ENCODE measurements at regions not wholly inside any gene's neighbourhood (a gene's known extent, or its start where the extent isn't known, plus 50 kb on each side); places are given as distances from the start of the nearest gene placed in this dataset.

DNA sequence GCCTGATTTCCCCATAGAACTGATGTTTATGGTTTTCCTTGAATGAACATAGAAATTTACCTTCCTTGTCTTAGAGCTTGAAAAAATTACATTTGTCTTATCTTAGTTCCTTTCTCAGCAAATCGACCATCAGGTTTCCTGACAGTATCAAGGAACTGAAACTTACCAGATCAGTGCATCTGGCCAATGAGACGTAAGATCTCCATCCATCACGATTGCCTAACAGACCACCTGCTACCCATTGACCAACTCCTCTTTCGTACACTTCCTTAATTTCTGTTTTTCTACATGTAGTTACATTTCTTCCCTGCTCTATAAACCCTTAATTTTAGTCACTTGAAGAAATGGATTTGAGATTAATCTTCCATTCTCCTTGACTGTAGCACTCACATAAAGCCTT lies 57.4 kb upstream of the TMPRSS15 start:
- TF ChIP-seq YY1 (IDR thresholded peaks at IDR 0.05; ENCODE audit: low read depth) = no peak
- TF ChIP-seq TEAD4 (IDR thresholded peaks at IDR 0.05) = no peak
- TF ChIP-seq TAF1 (IDR thresholded peaks at IDR 0.05; ENCODE audit: low read depth) = no peak
- TF ChIP-seq TCF12 (IDR thresholded peaks at IDR 0.05; ENCODE audit: low read depth) = no peak

DNA sequence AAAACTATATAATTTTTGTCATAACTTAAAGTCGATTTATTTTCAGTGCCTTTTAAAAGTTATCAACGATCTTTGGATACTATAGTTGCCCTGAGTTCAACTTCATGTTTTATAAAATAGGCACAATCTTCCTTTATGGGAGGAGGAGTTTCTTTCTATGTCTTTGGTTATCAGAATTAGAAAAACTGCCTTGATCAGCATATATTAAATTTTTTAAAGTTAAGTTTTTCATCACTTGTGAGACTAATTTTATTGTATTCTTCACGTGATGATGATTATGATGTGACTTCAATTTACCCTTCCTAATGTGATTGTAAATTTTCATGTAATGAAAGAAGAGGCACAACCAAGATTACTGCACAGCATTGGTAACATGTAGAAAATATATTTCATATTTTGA lies 58.2 kb upstream of the TMPRSS15 start:
- TF ChIP-seq RAD21 (IDR thresholded peaks at IDR 0.05; ENCODE audit: low read depth) (no peak), ZBTB7A (IDR thresholded peaks at IDR 0.05; ENCODE audit: low read depth) (no peak), TEAD4 (IDR thresholded peaks at IDR 0.05) (no peak), CREB1 (IDR thresholded peaks at IDR 0.05; ENCODE audit: low read depth) (no peak), FOXM1 (IDR thresholded peaks at IDR 0.05; ENCODE audit: borderline replicate concordance, low read depth) (no peak), NFIC (IDR thresholded peaks at IDR 0.05) (no peak), YY1 (IDR thresholded peaks at IDR 0.05; ENCODE audit: low read depth) (no peak), EGR1 (IDR thresholded peaks at IDR 0.05) (no peak), TAF1 (IDR thresholded peaks at IDR 0.05; ENCODE audit: low read depth) (no peak), CEBPB (IDR thresholded peaks at IDR 0.05) (no peak), TCF12 (IDR thresholded peaks at IDR 0.05; ENCODE audit: low read depth) (no peak)
- TF ChIP-seq, protein P1, sequence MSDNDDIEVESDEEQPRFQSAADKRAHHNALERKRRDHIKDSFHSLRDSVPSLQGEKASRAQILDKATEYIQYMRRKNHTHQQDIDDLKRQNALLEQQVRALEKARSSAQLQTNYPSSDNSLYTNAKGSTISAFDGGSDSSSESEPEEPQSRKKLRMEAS (IDR thresholded peaks at IDR 0.05) = no peak

DNA sequence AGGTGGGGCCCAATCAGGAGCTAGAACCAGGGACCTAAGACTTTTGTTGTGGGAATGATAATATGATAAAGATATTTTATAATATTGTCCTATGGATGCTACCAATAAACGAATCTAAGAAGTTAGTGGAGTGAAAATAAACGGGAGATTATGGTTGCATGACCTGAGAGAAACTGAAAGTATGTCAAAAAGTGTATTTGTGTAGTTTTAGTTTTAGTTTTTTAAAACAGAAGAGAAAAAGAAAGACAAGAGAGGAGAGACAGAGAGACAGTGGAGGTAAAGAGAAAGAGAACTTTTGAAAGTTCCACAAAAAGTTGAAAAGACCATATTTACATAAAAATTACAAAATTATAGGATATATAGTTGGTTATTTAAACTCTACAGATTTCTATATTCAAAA lies 64.1 kb upstream of the TMPRSS15 start:
- TF ChIP-seq EGR1 (IDR thresholded peaks at IDR 0.05) = no peak
- TF ChIP-seq ZBTB7A (IDR thresholded peaks at IDR 0.05; ENCODE audit: low read depth) = no peak
- TF ChIP-seq RAD21 (IDR thresholded peaks at IDR 0.05; ENCODE audit: low read depth) = no peak
- no peak for TF ChIP-seq EP300 (IDR thresholded peaks at IDR 0.05; ENCODE audit: borderline replicate concordance)
- no peak for TF ChIP-seq TEAD4 (IDR thresholded peaks at IDR 0.05)
- TF ChIP-seq, protein P1 (IDR thresholded peaks at IDR 0.05) = no peak
- TF ChIP-seq CEBPB (IDR thresholded peaks at IDR 0.05) = no peak
- TF ChIP-seq, protein P2, sequence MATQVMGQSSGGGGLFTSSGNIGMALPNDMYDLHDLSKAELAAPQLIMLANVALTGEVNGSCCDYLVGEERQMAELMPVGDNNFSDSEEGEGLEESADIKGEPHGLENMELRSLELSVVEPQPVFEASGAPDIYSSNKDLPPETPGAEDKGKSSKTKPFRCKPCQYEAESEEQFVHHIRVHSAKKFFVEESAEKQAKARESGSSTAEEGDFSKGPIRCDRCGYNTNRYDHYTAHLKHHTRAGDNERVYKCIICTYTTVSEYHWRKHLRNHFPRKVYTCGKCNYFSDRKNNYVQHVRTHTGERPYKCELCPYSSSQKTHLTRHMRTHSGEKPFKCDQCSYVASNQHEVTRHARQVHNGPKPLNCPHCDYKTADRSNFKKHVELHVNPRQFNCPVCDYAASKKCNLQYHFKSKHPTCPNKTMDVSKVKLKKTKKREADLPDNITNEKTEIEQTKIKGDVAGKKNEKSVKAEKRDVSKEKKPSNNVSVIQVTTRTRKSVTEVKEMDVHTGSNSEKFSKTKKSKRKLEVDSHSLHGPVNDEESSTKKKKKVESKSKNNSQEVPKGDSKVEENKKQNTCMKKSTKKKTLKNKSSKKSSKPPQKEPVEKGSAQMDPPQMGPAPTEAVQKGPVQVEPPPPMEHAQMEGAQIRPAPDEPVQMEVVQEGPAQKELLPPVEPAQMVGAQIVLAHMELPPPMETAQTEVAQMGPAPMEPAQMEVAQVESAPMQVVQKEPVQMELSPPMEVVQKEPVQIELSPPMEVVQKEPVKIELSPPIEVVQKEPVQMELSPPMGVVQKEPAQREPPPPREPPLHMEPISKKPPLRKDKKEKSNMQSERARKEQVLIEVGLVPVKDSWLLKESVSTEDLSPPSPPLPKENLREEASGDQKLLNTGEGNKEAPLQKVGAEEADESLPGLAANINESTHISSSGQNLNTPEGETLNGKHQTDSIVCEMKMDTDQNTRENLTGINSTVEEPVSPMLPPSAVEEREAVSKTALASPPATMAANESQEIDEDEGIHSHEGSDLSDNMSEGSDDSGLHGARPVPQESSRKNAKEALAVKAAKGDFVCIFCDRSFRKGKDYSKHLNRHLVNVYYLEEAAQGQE (IDR thresholded peaks at IDR 0.05; ENCODE audit: low read depth) = no peak
- TF ChIP-seq TCF12 (IDR thresholded peaks at IDR 0.05; ENCODE audit: low read depth) = no peak
- TF ChIP-seq, protein P3, sequence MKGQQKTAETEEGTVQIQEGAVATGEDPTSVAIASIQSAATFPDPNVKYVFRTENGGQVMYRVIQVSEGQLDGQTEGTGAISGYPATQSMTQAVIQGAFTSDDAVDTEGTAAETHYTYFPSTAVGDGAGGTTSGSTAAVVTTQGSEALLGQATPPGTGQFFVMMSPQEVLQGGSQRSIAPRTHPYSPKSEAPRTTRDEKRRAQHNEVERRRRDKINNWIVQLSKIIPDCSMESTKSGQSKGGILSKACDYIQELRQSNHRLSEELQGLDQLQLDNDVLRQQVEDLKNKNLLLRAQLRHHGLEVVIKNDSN (IDR thresholded peaks at IDR 0.05) = no peak
- TF ChIP-seq TAF1 (IDR thresholded peaks at IDR 0.05; ENCODE audit: low read depth) = no peak
- no peak for TF ChIP-seq FOXM1 (IDR thresholded peaks at IDR 0.05; ENCODE audit: borderline replicate concordance, low read depth)
- no peak for TF ChIP-seq NFIC (IDR thresholded peaks at IDR 0.05)
- no peak for TF ChIP-seq YY1 (IDR thresholded peaks at IDR 0.05; ENCODE audit: low read depth)
- TF ChIP-seq CREB1 (IDR thresholded peaks at IDR 0.05; ENCODE audit: low read depth) = no peak

DNA sequence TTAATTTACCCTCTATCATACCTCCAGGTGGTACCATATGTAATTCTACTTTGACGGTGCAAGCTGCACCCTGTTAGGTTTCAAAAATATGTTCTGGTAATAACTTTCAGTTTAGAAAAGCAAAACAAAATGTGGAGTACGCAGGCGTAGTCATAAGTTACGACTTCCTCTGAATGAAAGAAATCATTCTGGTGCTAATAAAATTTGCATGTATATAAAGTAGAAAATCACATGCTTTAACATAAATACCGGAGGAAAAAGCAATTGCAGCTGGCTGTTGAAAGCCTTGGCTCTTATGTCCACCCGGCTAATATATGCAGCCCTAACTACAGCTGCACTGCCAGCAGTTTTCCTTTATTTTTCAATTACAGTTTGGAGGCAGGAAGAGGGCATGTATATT lies 65.2 kb upstream of the TMPRSS15 start:
- TF ChIP-seq, protein P2 (IDR thresholded peaks at IDR 0.05; ENCODE audit: low read depth) = no peak
- TF ChIP-seq EGR1 (IDR thresholded peaks at IDR 0.05) (no peak), CEBPB (IDR thresholded peaks at IDR 0.05) (no peak), RAD21 (IDR thresholded peaks at IDR 0.05; ENCODE audit: low read depth) (no peak), EP300 (IDR thresholded peaks at IDR 0.05; ENCODE audit: borderline replicate concordance) (no peak), TAF1 (IDR thresholded peaks at IDR 0.05; ENCODE audit: low read depth) (no peak), TEAD4 (IDR thresholded peaks at IDR 0.05) (no peak), ZBTB7A (IDR thresholded peaks at IDR 0.05; ENCODE audit: low read depth) (no peak), FOXM1 (IDR thresholded peaks at IDR 0.05; ENCODE audit: borderline replicate concordance, low read depth) (no peak), CREB1 (IDR thresholded peaks at IDR 0.05; ENCODE audit: low read depth) (no peak), TCF12 (IDR thresholded peaks at IDR 0.05; ENCODE audit: low read depth) (no peak), NFIC (IDR thresholded peaks at IDR 0.05) (no peak), YY1 (IDR thresholded peaks at IDR 0.05; ENCODE audit: low read depth) (no peak)
- TF ChIP-seq, protein P1 (IDR thresholded peaks at IDR 0.05) = no peak
- TF ChIP-seq, protein P3 (IDR thresholded peaks at IDR 0.05) = no peak

DNA sequence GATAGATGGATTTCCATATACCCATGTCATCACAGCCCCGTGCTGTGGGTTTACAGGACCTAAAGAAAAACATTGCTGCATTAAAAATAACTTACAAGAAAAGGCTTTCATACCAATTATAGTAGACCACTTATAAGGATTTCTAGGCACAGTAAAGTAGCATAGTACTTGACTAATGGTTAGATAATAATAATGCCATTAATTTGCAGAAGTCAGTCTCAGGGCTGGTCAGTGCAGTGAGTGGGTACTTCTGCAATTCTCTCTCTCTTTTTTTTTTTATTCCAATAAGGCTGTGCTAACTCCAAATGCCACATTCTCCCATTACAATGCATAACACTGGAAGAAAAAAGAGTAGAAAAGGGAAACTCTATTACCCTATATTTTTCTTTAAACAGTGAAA lies 73.1 kb upstream of the TMPRSS15 start:
- TF ChIP-seq RAD21 (IDR thresholded peaks at IDR 0.05; ENCODE audit: low read depth) = no peak
- no peak for TF ChIP-seq NFIC (IDR thresholded peaks at IDR 0.05)
- no peak for TF ChIP-seq ZBTB7A (IDR thresholded peaks at IDR 0.05; ENCODE audit: low read depth)
- TF ChIP-seq, protein P2 (IDR thresholded peaks at IDR 0.05; ENCODE audit: low read depth) = no peak
